IPS DF 4.7 (cell line): ENCODE measurements at regions not wholly inside any gene's neighbourhood (a gene's known extent, or its start where the extent isn't known, plus 50 kb on each side); places are given as distances from the start of the nearest gene placed in this dataset.

Experiments used
- DNase-seq: peaks from one replicate; pipeline ENCODE4 v3.0.0-alpha.2; 2013; ENCODE audit warnings: low spot score; ENCODE audit errors: extremely low read depth

- DNase-seq, result no peak
These were observed 136.9 kb downstream of the RWDD3 start for GRCh38 chr1:95370691-95371562.

- no peak for DNase-seq
These were observed 137.8 kb downstream of the RWDD3 start for GRCh38 chr1:95371666-95372282.

GRCh38 chr1:95375174-95375573 lies 141.2 kb downstream of the RWDD3 start:
- DNase-seq, result no peak

DNA sequence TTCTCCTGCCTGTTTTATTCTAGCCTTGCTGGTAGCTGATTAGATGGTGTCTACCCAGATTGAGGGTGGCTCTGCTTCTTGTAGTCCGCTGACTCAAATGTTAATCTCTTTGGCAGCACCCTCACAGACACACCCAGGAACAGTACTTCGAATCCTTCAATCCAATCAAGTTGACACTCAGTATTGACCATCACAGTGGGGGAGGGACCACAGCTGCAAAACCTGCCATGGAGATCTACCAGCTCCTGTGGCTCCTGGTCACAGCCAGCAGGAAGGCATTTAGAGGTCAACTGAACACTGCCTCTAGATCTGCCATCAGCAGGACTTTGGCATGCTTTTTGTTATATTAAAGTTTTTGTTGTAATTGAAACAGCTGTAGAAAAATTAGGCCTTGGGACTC lies 146.9 kb downstream of the RWDD3 start:
- DNase-seq, result no peak

DNA sequence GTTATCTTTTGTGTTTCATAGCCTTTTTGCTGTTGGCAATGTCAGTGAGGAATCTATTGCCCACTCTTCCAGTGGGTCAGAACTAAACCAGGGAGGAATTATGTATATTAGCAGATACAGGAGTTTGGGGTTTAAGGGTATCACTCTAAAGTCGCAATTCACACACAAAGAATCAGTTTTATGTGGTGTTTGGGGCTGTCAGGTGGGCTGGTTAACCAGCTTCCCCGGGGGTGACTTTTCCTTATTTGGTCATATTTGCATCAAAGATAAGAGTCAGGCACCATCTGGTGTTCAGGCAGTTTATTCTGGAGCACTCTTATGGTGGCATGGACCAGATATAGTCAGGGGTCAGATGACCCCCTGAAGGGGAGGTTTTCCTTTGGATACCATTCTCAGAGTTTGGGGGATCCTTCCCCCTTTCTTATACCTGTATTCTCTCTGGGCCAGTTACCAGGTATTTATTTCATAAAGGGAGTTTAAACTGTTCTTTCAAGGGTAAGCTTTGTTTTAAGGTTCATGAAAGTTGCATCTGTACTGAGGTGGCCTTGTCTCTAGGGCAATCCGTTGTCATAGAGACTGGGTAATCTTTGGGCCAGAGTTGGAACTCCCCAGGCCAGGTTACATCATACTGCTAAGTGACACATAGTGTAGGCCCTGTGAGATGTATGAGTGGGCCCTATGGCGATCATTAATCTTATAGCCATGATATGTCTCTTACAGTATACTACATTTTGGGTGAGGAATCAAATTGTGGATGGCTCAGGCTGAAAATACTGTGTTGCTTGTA lies 148.2 kb downstream of the RWDD3 start:
- DNase-seq, result no peak

GRCh38 chr1:95383111-95383510 lies 149.1 kb downstream of the RWDD3 start:
- no peak for DNase-seq

- DNase-seq, result no peak
These were observed 150.6 kb downstream of the RWDD3 start for GRCh38 chr1:95384567-95384966.

- no peak for DNase-seq
These were observed 152.4 kb downstream of the RWDD3 start for GRCh38 chr1:95386371-95386770.

GRCh38 chr1:95386915-95387314 lies 152.9 kb downstream of the RWDD3 start:
- DNase-seq, result no peak

GRCh38 chr1:95388031-95388430 lies 154.0 kb downstream of the RWDD3 start:
- no peak for DNase-seq

DNA sequence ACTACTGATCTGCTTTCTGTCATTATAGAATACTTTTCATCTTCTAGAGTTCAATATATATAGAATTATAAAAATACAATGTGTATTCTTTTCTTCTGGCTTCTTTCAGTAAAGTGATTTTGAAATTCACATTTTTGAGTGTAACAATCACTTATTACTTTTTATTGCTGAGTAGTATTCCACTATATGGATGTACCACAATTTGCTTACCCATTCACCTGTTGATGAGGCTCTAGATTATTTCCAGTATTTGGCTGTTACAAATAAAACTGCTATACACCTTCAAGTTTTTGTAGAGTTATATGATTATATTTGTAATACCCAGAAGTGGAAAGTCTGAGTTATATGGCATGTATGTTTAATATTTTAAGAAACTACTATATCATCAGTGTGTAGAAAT lies 159.4 kb downstream of the RWDD3 start:
- no peak for DNase-seq

GRCh38 chr1:95396557-95396956 lies 162.5 kb downstream of the RWDD3 start:
- DNase-seq, result no peak

DNA sequence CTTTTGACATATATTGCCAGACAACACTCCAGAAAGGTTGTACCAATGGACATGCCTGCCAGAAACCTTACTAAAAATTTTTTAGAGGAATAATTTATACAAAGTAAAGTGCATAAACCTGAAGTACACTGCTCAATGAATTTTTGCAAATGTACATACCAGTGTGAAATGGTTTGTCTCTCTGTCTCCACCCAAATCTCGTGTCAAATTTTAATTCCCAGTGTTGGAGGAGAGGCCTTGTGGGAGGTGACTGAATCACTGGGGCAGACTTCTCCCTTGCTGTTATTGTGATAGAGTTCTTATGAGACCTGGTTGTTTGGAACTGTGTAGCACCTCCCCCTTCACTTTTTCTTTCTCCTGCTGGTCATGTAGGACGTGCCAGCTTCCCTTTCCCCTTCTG lies 168.8 kb downstream of the RWDD3 start:
- DNase-seq, result no peak

- DNase-seq, result no peak
These were observed 172.3 kb downstream of the RWDD3 start for GRCh38 chr1:95406279-95406678.

- no peak for DNase-seq
These were observed 173.3 kb downstream of the RWDD3 start for GRCh38 chr1:95407131-95407885.

DNA sequence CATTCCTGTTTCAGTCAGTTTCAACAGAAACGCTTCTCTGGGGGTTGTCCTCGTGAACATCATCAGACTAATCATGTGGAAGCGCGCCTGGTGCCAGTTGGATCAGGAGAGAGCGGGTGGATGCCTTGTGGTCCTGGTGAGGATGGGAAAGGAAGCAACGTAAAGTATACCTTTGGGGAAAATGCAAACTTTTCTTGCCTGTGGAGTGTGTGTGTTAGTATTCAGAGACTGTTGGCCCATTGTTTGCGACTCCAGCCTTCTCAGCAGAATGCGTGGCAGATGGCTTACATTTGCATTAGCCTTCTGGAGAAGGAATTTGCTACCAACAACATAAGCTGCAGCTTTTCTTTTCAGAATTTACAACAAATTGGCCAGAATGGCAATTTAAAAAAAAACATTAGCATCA lies 173.9 kb downstream of the RWDD3 start:
- peak; percentile 49 for DNase-seq

- no peak for DNase-seq
These were observed 174.6 kb downstream of the RWDD3 start for GRCh38 chr1:95408507-95409136.

- DNase-seq, result no peak
These were observed 175.3 kb downstream of the RWDD3 start for GRCh38 chr1:95409276-95409675.

DNA sequence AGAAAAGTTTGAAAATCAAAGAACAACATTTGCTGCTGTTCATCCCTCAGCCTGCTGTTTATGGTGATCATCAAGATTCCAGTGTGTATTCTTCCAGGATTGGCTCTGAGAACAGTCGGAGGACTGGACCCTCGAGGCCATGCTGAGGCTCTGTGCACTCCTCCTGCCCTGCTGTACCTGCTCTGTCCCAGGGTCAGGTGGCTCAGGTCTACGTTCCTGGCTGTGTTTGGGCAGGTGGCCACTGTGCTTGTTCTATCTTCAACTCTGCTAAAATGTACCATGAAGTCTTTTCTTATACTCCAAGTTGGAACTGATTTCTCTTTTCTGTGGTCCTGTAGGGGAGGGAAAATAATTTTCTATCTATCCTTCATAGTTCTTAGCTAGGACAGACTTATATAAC lies 175.9 kb downstream of the RWDD3 start:
- no peak for DNase-seq

- DNase-seq, result no peak
These were observed 181.1 kb downstream of the RWDD3 start for GRCh38 chr1:95415146-95415545.

DNA sequence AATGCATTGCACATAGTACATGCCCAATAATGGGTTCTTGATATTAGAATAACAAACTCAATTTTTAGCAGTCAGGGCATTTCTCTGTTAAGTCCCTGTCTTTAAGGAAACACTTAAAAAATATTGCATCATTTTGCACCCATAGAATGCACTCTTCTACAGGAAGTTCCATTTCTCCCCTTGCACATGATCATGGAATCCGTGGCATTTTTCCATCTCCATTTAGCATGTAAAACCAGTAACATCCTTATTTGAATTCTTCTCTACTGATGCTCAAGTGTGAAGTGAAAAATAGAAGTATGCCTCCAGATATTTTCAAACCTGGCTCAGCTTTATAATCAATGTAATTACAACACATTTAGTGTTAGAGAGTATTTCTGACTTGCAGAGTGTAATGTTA lies 192.8 kb downstream of the RWDD3 start:
- no peak for DNase-seq
